GM18502 (cell line): ENCODE measurements at regions not wholly inside any gene's neighbourhood (a gene's known extent, or its start where the extent isn't known, plus 50 kb on each side); places are given as distances from the start of the nearest gene placed in this dataset.

Experiments
- ATAC-seq: cut with Tn5 transposase; IDR thresholded peaks from one replicate; pipeline ENCODE4 v1.9.1; 2021; ENCODE audit warnings: mild to moderate bottlenecking; ENCODE audit not compliant: unreplicated experiment, poor library complexity

DNA sequence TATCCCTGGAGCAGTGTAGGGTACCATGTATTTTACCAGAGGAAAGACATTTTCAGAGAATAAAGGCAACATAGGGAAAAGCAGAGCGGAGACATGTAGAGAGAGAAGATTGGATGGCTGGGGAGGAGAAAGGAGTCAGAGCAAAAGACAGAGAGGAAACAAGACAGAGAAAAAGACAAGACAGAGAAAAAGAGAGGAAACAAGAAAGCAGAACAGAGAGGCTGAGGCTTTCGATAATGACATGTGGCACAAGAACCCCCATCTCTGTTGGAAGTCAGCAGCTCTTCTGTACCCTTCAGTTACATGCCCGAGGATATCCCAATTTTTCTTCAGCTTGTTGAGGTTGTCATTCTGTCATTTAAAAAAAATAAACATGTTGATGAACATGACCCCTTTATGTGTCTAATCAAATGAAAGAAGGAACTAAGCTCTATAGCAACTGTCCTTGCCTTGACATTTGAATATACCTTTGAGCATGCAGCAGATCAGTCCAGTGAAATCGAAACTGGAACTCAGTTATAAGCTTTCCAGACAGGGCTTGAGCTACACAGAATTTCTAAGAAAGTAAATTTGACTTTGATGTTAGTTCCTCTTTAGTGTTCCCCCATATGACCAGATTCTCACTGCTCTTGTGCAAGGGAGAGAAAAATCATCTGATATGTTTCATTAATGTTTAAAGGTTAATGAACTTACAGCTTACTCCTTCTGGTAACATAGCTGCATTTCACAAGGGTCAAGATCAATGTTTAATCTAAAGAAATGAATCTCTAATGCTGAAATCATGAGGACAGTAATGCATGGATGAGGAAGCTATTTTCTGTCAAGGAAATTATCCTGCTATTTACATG lies 75.1 kb upstream of the SP4 start:
- peak; percentile 79 for ATAC-seq

- no peak for ATAC-seq
These were observed 74.5 kb upstream of the SP4 start for GRCh38 chr7:21353388-21353780.

DNA sequence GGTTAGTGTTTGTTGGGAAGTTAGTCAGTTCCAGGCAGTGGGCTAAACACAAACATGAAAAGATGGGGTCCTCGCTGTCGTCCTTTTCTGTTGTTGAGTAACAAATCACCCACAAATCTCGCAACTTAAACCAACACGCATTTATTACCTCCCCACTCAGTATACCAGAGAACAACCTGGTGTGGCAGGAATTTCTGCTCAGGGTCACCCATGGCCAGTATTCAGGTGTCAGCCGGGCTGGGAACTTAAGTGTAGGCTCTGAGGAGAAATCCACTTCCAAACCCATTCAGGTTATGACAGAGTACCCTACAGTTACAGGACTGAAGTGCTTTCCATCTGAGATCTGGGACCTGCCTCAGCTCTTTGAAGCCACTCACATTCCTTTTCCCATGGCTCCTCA lies 73.6 kb upstream of the SP4 start:
- no peak for ATAC-seq

- ATAC-seq, result peak; percentile 83
These were observed 72.4 kb upstream of the SP4 start for GRCh38 chr7:21355406-21355874.

DNA sequence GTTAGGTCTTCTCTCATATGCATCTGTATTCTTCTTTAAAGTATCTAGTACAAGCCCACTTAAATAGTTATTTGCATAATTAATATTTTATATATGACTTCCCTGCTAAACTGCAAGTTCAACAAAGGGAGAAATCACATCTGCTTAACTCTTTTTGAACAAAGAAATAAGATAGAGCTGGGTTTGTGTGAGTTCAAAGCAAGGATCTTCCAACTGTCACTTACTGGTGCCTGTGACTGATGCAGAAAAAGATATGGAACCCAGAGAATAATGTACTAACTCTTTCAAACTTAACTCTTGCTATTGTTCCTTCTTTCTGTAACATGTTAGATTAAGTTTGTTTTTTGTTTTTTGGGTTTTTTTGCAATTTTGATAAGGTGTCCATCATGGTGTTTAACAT lies 71.3 kb upstream of the SP4 start:
- ATAC-seq, result no peak

DNA sequence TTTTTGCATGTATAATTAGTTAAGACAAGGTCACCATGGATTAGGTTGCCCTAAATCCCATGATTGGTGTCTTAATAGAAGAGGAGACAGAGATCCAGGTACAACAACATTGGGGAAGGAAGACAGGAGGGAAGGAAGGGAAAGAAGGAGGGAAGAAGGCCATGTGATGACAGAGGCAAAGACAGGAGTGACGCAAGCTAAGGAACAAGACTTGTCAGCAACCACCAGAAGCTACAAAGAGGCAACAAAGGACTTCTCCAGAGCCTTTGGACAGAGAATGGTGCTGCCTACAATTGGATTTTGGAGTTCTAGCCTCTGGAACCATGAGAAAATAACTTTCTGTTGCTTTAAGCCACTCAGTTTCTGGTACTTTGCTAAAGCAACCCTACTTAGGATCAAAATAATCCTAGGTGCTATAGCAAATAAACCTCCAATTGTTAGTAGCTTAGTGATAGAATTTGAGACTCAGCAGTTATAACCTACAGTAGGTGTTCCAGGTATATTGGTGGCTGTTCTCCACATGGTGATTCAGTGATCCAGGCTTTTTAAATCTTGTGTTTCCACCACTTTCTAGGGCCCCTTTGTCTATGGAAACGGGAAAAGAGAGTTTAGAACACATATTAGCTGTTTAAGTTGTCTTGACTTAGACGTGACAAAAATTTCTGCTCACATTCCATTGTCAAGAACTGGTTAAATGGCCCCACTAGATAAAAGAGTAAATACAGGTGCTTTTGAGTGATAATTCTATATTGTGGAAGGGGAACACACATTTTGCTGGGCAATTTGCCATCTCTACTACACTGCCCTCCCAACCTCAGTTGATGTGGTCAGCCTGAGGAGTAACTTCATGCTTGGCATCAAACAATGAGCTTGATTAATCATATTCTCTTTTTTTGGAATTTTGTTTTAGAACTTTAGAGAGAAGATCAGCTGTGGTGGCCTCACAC lies 70.5 kb upstream of the SP4 start:
- no peak for ATAC-seq

DNA sequence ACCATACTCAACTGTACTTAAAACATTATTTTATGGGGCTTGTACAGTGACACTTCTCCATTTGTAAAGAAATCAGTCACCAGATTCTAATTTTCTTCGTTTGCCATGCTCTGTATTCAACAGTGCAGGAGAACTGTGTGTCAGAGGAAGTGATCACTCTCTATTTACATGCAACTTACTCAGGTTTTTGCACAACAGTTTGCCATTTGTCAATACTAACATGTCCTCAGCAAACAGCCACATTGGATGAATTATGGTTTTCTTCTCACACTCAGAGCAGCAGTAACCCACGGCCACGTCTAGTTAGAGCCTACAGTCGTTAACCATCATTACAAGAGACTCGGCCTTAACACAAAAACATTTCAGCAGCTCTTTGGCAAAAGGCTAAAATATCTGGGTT lies 69.2 kb upstream of the SP4 start:
- no peak for ATAC-seq

- no peak for ATAC-seq
These were observed 68.7 kb upstream of the SP4 start for GRCh38 chr7:21359163-21359562.

DNA sequence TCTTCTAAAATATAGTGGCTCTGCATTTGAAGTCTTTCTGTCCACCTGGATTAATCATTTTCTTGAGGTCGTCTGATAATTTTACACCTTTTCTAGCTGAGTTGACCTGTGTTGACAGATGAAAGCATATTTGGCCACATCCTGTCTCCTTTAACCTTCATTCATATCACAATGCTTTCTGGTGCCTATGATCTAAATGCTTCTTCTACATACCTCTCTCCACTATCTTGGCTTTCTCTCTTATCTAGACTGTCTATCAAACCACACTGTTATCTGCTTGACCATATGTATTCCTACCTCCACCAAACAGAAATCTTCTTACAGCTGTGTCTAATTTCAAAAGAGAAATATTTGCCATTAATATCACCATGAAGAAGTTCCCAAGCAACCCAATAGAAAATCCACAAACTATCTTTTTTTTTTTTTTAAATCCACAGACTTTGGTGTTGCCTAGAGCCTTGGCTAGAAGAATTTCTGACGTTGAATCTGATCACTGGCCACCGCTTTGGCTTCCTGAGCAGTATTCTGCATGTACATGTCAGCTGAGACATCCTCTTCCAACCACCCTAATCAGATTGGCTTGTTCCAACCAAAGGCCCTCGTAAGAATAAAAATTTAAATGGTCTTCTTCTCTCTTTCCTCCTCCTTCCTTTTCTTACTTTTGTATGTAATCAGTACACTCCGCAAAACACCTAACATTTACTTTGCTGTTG lies 66.3 kb upstream of the SP4 start:
- ATAC-seq, result peak; percentile 41

GRCh38 chr7:21364801-21365271 lies 63.0 kb upstream of the SP4 start:
- ATAC-seq, result peak; percentile 89

DNA sequence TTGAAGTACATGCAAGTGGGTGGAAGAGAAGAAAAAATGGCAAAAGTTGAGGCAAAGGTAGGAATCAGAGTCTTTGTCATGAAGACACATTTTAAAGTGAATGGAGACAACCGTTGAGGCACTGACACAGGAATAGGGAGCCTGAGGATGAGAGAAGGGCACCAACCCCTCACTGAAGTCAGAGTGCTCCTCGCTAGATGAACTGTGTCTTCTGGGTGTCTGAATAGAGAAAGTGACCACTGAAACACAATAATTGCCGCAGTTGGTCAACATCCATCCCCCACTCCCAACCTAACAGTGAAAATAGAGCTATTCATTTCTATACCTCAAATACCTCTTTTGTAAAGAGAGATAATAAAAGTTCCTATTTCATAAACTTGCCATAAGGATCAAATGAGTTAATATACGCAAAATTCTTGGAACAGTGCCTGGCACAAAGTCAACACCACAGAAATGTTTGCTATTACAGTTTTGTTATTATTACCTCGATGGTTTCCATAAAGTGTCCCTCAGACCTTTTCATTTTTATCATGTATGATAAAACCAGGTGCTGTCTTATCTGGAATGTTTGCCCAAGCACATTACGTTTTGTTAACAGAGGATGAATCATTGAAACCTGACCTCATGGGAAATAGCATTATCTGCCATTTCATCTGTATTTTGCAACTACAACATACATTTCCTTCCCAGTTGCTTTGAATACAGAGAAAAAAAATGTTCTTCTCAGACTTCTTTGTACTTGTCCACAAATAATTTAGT lies 61.8 kb upstream of the SP4 start:
- no peak for ATAC-seq

- ATAC-seq, result no peak
These were observed 60.8 kb upstream of the SP4 start for GRCh38 chr7:21367081-21367480.

DNA sequence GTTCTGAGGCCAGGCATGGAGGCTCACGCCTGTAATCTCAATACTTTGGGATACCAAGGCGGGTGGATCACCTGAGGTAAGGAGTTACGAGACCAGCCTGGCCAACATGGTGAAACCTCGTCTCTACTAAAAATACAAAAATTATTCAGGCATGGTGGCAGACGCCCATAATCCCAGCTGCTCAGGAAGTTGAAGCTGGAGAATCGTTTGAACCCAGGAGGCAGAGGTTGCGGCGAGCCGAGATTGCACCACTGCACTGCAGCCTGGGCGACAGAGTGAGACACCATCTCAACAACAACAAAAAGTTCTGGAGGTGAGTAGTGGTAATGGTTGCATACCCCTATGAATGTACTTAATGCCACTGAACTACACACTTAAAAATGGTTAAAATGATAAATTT lies 60.3 kb upstream of the SP4 start:
- ATAC-seq, result no peak

- no peak for ATAC-seq
These were observed 59.6 kb upstream of the SP4 start for GRCh38 chr7:21368317-21368716.

GRCh38 chr7:21370283-21370982 lies 57.5 kb upstream of the SP4 start:
- ATAC-seq, result no peak

DNA sequence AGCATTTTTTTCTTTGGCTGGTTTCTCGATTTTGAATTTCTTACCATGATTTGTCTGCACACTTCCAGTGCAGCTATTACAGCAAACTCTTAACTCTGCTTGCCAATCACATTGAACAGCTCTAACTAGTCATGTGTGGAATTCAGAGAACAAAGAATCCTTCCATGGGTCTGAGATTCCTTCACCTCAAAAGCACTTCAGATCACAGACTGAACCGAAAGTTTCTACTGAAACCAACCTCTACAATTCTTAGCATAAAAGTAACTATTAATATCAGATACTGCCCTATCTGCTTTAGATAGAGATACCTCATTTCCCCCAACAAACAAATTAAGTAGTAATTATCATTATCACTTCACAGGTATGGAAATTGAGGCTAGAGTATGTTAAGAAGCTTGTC lies 56.5 kb upstream of the SP4 start:
- peak; percentile 90 for ATAC-seq

GRCh38 chr7:21373031-21373430 lies 54.9 kb upstream of the SP4 start:
- ATAC-seq, result no peak

GRCh38 chr7:21374134-21374533 lies 53.7 kb upstream of the SP4 start:
- ATAC-seq, result no peak

GRCh38 chr7:21377545-21377944 lies 50.3 kb upstream of the SP4 start:
- ATAC-seq, result no peak
